Muscle of arm (tissue), 1 donor: ENCODE measurements at regions not wholly inside any gene's neighbourhood (a gene's known extent, or its start where the extent isn't known, plus 50 kb on each side); places are given as distances from the start of the nearest gene placed in this dataset.
"Not testable (repeated sequence)": the region's sequence is repeated elsewhere in the genome, so short reads cannot be mapped to it uniquely, and the experiment has no call there.

ENCODE experiments used
- DNase-seq: peaks from one replicate; pipeline ENCODE4 v3.0.0-alpha.2; 2013

DNA sequence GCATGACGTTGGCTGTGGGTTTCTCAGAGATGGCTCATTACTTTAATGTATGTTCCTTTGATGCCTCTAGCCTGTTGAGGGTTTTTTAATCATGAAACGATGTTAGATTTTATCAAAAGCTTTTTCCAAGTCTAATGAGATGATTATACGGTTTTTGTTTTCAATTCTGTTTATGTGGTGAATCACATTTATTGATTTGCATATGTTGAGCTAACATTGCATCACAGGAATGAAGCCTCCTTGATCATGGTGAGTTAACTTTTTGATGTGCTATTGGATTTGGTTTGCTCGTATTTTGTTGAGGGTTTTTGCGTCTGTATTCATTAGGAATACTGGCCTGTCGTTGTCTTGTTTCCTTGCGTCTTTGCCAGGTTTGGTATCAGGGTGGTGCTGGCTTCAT is 52.3 kb upstream of the PTPN12 start:
- DNase-seq, result no peak

DNA sequence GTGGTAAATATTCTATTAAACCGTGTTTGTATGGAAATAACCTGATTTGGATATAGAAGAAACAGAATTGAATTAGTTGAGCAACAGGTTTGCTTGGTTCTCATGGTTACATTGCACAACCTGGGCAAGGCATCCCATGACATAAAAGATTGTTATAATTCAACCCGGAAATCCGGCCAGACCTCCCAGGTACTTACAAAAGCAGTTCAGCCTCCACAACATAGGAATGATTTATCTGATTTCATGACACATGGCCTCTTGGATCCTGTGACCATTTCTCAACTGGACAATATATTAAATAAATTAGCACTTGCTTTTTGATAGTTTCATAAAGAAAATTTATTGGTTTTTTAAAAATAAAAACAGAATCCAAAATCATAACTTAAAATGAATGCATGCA is 55.1 kb upstream of the PTPN12 start:
- no peak for DNase-seq

DNA sequence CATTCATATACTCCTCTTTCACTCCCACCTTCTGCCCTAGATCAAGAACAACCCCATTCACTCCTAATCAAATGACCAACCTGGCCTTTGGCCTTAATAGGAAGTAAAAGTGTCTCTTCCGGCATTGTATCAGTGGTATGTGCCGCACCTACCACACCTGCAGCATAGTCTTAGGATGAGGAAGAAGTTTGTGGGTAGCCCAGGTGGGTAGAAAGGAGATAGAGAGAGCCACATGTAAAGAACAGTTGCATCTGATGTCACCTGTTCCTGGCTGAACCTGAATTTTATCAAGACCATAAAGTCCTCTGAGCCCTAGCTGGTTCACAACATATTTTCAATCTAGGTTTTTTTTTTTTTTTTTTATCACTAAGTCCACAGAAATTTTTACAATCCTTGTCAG is 55.5 kb upstream of the PTPN12 start:
- DNase-seq, result no peak

DNA sequence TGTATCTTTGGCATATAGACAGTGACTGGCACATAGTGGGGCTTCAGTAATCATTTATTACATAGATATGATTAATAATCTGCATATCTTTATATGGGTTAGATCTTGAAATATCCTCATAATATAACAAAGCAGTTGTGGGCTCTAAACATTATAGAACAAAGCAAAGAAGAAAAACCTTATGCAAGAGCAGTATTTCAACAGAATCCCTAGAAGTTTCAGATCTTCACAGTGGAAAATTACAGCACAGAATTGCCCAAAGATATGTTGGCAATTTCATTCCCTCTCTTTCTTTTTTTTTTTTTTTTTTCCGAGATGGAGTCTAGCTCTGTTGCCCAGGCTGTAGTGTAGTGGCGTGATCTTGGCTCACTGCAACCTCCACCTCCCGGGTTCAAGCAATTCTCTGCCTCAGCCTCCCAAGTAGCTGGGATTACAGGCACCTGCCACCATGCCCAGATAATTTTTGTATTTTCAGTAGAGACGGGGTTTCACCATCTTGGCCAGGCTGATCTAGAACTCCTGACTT is 56.9 kb upstream of the PTPN12 start:
- DNase-seq, result not testable (repeated sequence)

DNA sequence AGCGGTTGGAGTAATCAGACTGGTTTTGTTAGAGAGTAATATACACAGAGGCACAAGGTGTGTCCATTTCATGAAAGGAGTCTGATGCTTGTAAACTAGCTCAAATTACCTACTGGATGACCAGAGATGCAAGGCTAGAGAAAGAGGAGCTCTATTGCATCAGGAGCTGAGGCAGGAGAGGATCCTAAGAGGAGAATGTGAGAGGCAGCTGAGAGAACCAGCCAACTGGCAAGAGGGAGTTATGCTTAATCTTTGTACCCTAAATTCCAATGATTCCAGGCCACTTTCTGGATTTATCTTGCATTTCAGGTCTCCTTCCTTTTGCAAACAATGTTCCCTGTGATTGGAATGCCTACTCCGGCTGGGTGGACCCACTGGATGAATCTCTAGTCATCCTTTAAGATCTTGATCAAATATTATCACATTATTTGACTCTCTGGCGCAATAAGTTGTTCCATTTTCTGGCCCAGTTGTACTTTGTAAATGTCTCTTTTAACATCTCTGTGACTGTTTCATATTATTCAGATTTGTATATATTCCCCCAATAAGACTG is 57.5 kb upstream of the PTPN12 start:
- DNase-seq, result no peak

DNA sequence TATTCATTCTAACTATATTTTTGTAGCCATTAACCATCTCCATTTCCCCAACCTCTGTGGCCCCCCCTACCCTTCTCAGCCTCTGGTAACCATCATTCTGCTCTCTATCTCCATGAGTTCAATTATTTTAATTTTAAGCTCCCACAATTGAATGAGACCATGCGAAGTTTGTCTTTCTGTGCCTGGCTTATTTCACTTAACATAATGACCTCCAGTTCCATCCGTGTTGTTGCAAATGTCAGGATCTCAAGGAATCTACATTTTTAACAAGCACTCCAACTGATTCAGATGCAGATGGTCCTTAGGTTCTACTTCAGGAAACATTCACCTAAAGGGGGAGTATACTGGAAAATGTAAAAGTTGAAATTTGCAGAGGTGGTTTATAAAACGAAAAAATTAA is 60.2 kb upstream of the PTPN12 start:
- DNase-seq, result no peak

DNA sequence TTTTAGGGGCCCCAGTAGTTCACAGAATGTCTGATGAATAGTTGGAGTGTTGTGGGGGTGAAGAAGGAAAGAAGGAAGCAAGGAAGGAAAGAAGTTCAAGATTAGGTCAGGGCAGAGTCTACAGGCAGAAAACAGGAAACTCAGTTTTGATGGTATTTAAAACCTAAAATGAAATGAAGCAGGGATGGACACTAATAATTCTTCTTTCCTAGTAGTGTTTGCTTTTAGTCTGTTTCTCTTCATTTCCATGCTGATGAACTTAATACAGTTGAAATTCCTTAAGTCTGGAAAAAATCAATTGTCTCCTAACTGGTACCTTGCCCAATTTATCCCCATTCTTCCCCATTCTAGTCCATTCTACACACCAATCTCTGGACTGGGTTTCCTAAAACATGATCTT is 59.0 kb upstream of the GSAP start:
- DNase-seq, result no peak

DNA sequence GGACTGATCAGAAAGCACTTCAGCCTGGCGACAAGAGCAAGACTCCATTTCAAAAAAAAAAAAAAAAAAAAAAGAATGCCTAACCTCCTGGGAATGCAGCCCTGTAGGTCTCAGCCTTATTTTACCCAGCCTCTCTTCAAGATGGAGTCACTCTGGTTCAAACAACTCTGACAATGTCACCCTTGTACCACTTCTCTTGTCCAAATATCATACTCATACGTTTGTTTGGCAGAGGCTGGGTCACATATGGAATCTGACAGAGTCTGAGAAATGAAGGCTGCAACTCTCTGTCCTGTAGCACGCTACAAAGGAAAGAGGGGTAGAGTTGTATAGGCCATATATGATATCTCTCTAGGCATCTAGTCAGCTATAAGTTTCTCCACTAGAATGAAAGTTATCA is 58.6 kb upstream of the GSAP start:
- DNase-seq, result no peak

DNA sequence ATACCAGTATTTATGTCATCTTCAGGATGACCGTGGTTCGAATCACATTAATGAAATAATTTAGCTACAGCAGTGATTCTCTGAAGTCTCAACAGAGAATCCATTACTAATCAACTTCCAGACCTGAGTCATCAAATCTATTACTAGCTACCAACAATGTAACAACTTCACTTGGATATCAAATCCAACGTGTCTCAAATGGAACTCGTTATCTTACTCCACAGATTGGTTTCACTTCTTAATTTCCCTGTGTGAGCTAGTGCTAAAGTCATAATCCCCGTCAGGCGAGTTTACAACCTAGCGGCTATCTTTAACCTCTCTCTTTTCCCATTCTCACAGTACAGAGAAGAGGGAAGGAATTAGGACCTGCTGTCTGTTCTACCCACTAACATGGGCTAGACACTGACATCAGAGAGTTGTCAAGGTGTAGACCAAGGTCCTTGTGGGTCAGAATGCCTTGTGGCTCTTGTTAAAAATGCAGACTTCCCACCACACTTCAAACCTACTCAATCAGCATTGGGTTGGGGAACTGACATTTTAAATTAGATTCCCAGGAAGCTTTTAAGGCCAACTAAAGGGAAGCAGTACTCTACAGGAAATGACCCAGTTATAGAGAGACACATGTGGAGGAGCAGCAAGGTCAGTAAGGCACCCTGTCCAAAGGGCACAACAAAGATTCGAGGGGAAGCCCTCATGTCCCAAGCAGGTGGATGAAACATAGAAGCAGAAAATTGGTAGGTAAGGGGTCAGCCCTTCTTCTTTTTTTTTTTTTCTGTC is 57.3 kb upstream of the GSAP start:
- DNase-seq, result no peak

DNA sequence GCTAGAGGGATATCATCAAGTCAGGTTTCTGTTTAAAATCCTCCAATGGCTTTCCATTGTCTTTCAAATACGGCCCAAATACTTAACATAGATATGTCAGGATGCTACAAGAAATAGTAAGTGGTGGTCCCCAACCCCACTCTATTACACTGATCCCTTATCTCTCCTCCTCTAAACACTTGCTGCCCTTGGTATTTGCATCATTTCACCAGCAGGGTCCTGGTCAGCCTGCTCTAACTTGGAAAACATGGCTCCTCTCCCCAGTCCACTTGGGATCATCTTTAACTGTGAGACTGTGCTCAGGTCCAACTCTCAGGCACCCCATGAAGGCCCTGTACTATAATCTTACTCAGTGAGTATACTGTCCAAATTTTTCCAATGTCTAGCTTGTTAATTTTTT is 53.8 kb upstream of the GSAP start:
- DNase-seq, result no peak

DNA sequence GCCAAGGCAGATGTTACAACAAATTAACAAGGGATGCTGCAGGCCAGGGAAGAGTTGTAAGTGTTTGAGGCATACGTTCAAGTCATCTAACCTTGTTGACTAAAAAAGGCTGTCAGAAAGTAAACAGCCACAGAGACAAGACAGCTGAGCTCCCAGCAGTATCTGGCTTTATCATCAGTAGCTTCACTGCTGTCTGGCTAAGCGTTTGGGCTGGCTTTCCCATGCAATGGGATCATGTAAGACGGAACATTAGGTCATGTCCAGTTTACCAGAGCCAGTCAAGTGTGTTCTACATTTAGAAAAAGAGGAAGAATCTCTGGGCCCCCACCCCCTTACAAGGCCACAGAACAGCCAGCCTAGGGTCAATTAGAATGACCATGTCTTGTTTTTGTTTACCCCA is 51.3 kb upstream of the GSAP start:
- DNase-seq, result peak; percentile 57

DNA sequence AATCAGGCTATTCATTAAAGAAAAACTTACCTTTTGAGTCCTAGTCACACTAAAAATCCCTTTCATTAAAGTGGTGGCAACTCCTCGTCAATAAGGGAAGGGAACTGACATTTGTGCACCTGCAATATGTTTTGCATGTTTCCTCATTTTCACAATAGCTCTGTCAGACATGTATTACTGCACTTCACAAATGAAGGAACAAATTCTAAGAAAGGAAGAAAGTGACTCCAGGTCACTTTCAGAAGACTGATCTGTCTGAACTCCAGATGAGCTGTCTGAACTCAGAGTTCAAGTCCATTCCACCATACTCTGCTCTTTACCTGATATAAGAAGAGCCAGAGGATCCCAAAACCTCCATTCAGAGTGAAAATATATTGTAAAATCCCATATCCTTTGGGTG is 50.3 kb upstream of the GSAP start:
- no peak for DNase-seq
